IMR-90 (cell line): ENCODE measurements at regions not wholly inside any gene's neighbourhood (a gene's known extent, or its start where the extent isn't known, plus 50 kb on each side); places are given as distances from the start of the nearest gene placed in this dataset.

Experiments
- ATAC-seq: fragments of 200-7000 bp; cut with Tn5 transposase; 2 replicates; pipeline ENCODE4 v1.9.1; 2020; ENCODE audit warnings: low read depth, mild to moderate bottlenecking, moderate library complexity
- BruUV-seq: library from RNA; stranded (reverse); fragments of 400-500 nt; replicated peaks from 2 replicates; lab custom pipeline; 2021; lab: Mats Ljungman, UMichigan
- CTCF ChIA-PET: fragments of 300-600 bp; formaldehyde crosslinking; extraction: SDS; loops from one replicate; lab custom pipeline; 2021; ENCODE audit warnings: antibody characterized with exemption; lab: Yijun Ruan, JAX
- POLR2A ChIA-PET: fragments of 300-600 bp; sonication (Branson Sonifier 250); formaldehyde crosslinking; loops from one replicate; lab custom pipeline; 2022; ENCODE audit warnings: antibody characterized with exemption; ENCODE audit not compliant: unreplicated experiment; lab: Charles Lee
- DNase-seq: peaks from one replicate; pipeline ENCODE4 v3.0.0; 2013
- H2AFZ ChIP-seq: replicated peaks from 2 replicates; pipeline ENCODE3; 2013; ENCODE audit warnings: low read length, mild to moderate bottlenecking; ENCODE audit not compliant: poor library complexity
- H2AK5ac ChIP-seq: 2 replicates; pipeline ENCODE4 v1.6.1; 2013; ENCODE audit warnings: low read depth, low read length, inconsistent platforms
- H2AK9ac ChIP-seq: replicated peaks from 2 replicates; pipeline ENCODE3; 2013; ENCODE audit warnings: mild to moderate bottlenecking, low read depth, low read length, moderate library complexity; ENCODE audit not compliant: poor library complexity
- H2BK120ac ChIP-seq: 2 replicates; pipeline ENCODE4 v1.6.1; 2013; ENCODE audit warnings: low read depth, low read length, inconsistent platforms
- H2BK15ac ChIP-seq: 3 replicates; pipeline ENCODE4 v1.6.1; 2013; ENCODE audit warnings: low read depth, low read length, inconsistent platforms
- H2BK20ac ChIP-seq: 2 replicates; pipeline ENCODE4 v1.6.1; 2013; ENCODE audit warnings: low read depth, mild to moderate bottlenecking, inconsistent platforms, low read length, moderate library complexity
- H2BK5ac ChIP-seq: 2 replicates; pipeline ENCODE4 v1.6.1; 2013; ENCODE audit warnings: mild to moderate bottlenecking, low read depth, low read length, inconsistent platforms; ENCODE audit not compliant: poor library complexity, severe bottlenecking
- H3K14ac ChIP-seq: replicated peaks from 2 replicates; pipeline ENCODE4 v1.6.1; 2013; ENCODE audit warnings: low read depth, low read length, inconsistent platforms
- H3K18ac ChIP-seq: 2 replicates; pipeline ENCODE4 v1.6.1; 2013; ENCODE audit warnings: low read depth, low read length, control low read depth
- H3K23ac ChIP-seq: 2 replicates; pipeline ENCODE4 v1.6.1; 2013; ENCODE audit warnings: low read depth, low read length, inconsistent platforms
- H3K27ac ChIP-seq: 2 replicates; pipeline ENCODE4 v1.5.1; 2013; ENCODE audit warnings: mild to moderate bottlenecking, control low read depth, low read length; ENCODE audit not compliant: insufficient read depth
- H3K27me3 ChIP-seq: 2 replicates; pipeline ENCODE4 v1.6.1; 2013; ENCODE audit warnings: low read length; ENCODE audit not compliant: control insufficient read depth, insufficient read depth
- H3K36me3 ChIP-seq: 2 replicates; pipeline ENCODE4 v1.6.1; 2013; ENCODE audit warnings: low read length, mixed read lengths; ENCODE audit not compliant: control insufficient read depth, insufficient read depth
- H3K4ac ChIP-seq: 2 replicates; pipeline ENCODE4 v1.6.1; 2013; ENCODE audit warnings: low read depth, low read length, inconsistent platforms
- H3K4me1 ChIP-seq: 2 replicates; pipeline ENCODE4 v1.6.1; 2013; ENCODE audit warnings: low read length, mixed read lengths; ENCODE audit not compliant: control insufficient read depth, insufficient read depth
- H3K4me2 ChIP-seq: 2 replicates; pipeline ENCODE4 v1.6.1; 2013; ENCODE audit warnings: low read depth, mild to moderate bottlenecking, control low read depth, low read length, moderate library complexity
- H3K4me3 ChIP-seq: 2 replicates; pipeline ENCODE4 v1.5.1; 2013; ENCODE audit warnings: low read depth, mild to moderate bottlenecking, control low read depth, low read length, moderate library complexity; ENCODE audit not compliant: insufficient read depth
- H3K56ac ChIP-seq: 2 replicates; pipeline ENCODE4 v1.6.1; 2013; ENCODE audit warnings: low read length, inconsistent platforms; ENCODE audit not compliant: insufficient read depth; ENCODE audit errors: extremely low read depth
- H3K79me1 ChIP-seq, 2 experiments: 2 replicates each; pipeline ENCODE4 v1.6.1; 2013; ENCODE audit warnings: low read length in 2 of 2, inconsistent platforms in 1 of 2, low read depth in 1 of 2
- H3K9ac ChIP-seq: 2 replicates; pipeline ENCODE4 v1.6.1; 2013; ENCODE audit warnings: low read depth, low read length, control low read depth
- H3K9me1 ChIP-seq: 2 replicates; pipeline ENCODE4 v1.6.1; 2013; ENCODE audit warnings: low read length, inconsistent platforms; ENCODE audit not compliant: insufficient read depth
- H3K9me3 ChIP-seq: 2 replicates; pipeline ENCODE4 v1.6.1; 2013; ENCODE audit warnings: low read length; ENCODE audit not compliant: control insufficient read depth, insufficient read depth
- H4K20me1 ChIP-seq: 2 replicates; pipeline ENCODE4 v1.6.1; 2013; ENCODE audit warnings: low read length, inconsistent platforms; ENCODE audit not compliant: insufficient read depth
- H4K5ac ChIP-seq: 2 replicates; pipeline ENCODE4 v1.6.1; 2013; ENCODE audit warnings: mild to moderate bottlenecking, low read depth, low read length, control low read depth
- H4K8ac ChIP-seq, 2 experiments: 2 replicates each; pipeline ENCODE4 v1.6.1; 2013; ENCODE audit warnings: low read depth in 2 of 2, low read length in 2 of 2, control low read depth in 1 of 2, inconsistent platforms in 1 of 2
- H4K91ac ChIP-seq: 2 replicates; pipeline ENCODE4 v1.6.1; 2013; ENCODE audit warnings: low read depth, low read length, inconsistent platforms; ENCODE audit not compliant: insufficient read depth
- BHLHE40 ChIP-seq: fragments of 150-350 bp; IDR thresholded peaks from 2 replicates; pipeline ENCODE4 v1.6.1; 2016; ENCODE audit warnings: mild to moderate bottlenecking, low read depth, low read length
- CEBPB ChIP-seq: IDR thresholded peaks from 2 replicates; pipeline ENCODE4 v1.6.1; 2012; ENCODE audit warnings: low read depth, low read length, improper control_type of control experiment
- CHD1 ChIP-seq: IDR thresholded peaks from 2 replicates; pipeline ENCODE4 v1.6.1; 2012; ENCODE audit warnings: low read depth, low read length, improper control_type of control experiment
- FOS ChIP-seq: fragments of 150-350 bp; IDR thresholded peaks from 2 replicates; pipeline ENCODE4 v1.6.1; 2016; ENCODE audit warnings: low read depth, low read length
- MAFK ChIP-seq: IDR thresholded peaks from 2 replicates; pipeline ENCODE4 v1.6.1; 2012; ENCODE audit warnings: low read depth, low read length, improper control_type of control experiment
- MAZ ChIP-seq: IDR thresholded peaks from 2 replicates; pipeline ENCODE4 v1.6.1; 2012; ENCODE audit warnings: low read depth, mild to moderate bottlenecking, low read length, improper control_type of control experiment, moderate library complexity, borderline replicate concordance
- MXI1 ChIP-seq: IDR thresholded peaks from 2 replicates; pipeline ENCODE4 v1.6.1; 2012; ENCODE audit warnings: low read depth, mild to moderate bottlenecking, low read length, moderate library complexity, borderline replicate concordance
- POLR2A ChIP-seq: IDR thresholded peaks from 2 replicates; pipeline ENCODE4 v1.6.1; 2012; ENCODE audit warnings: mild to moderate bottlenecking, low read depth, low read length
- RAD21 ChIP-seq: IDR thresholded peaks from 2 replicates; pipeline ENCODE4 v1.6.1; 2012; ENCODE audit warnings: low read length, improper control_type of control experiment
- RFX5 ChIP-seq: IDR thresholded peaks from 2 replicates; pipeline ENCODE4 v1.8.0; 2012; ENCODE audit warnings: low read depth, mild to moderate bottlenecking, low read length, moderate library complexity
- WGBS, 2 experiments: methylation state at CpG; one replicate each; pipeline versions ENCODE4 v1.1.5 to v1.1.7; 2013; ENCODE audit warnings: missing lambda C conversion rate in 2 of 2; ENCODE audit not compliant: insufficient read length in 1 of 2; ENCODE audit errors: extremely low coverage in 2 of 2; 5-methylcytosine and 5-hydroxymethylcytosine counted together
- dilution Hi-C: fragments of 300-500 bp; cut with HindIII; formaldehyde crosslinking; loops from one replicate; pipeline ENCODE4 v1.14.3; 2018; ENCODE audit warnings: low sequenced_read_pairs; ENCODE audit not compliant: unreplicated experiment
- in situ Hi-C: fragments of 300-500 bp; cut with MboI; formaldehyde crosslinking; loops from 3 replicates; pipeline ENCODE4 v1.14.3; 2019; ENCODE audit warnings: low sequenced_read_pairs, inconsistent platforms, mixed read lengths
- intact Hi-C: fragments of 100-400 bp; cut with micrococcal nuclease; formaldehyde crosslinking; loops from 2 replicates; pipeline ENCODE4 v1.10.0; 2022
- TF ChIP-seq, protein P1 (sequence below): fragments of 150-350 bp; IDR thresholded peaks from 2 replicates; pipeline ENCODE4 v1.6.1; 2017; ENCODE audit warnings: mild to moderate bottlenecking, antibody characterized with exemption, low read length, low read depth
- TF ChIP-seq, protein P2 (sequence below): conservative IDR thresholded peaks from 2 replicates; pipeline ENCODE4 v1.5.1; 2012; ENCODE audit warnings: mild to moderate bottlenecking, low read depth, low read length, improper control_type of control experiment

DNA sequence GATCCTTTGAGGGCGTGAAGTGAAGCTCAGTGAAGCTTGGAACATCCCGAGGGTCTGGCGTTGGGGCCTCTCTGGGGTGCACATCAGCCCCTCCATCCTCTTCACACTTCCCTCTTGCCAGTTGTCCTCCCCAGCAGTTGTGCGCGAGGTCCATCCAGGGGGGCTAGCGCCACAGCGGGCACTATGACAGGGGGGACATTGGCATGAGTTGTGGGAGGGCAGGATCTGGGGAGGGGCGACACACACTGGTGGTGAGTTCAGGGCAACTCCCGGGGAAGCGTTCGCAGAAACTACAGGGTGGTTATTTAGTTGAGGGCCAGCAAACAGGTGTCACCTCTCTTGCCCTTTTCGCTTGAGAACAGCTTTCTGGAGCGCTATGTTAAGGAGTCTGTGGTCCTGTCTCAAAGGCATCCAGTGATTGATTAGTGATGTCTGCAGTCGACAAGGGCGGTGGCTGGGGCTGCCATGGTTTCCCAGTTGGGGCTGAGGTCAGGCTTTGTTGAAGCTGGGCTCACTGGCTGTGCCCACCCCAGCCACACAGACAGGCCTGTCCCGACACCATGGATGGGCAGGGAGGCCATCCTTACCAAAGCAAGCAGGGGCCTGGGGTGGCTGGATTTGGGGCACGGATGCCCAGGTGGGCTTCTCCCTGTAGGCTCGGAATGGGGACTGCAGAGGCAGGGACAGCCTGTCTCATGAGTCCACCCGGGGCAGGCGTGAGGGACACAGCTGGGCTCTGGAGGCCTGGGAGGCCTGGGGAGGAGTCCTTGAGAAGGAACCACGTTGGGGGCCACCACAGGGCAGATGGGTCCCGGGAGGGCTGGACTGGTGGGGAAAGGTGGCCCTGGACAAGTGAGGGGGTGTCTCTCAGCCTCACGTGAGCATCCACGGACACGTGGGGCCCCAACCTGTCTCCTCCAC, 59.4 kb downstream of the UNCX start:
- dilution Hi-C loops: no loop called here
- Histone ChIP-seq H3K27me3 (peaks cover 75% of the 10 kb centered on the region), H3K9me3 (no peaks in the 10 kb centered on the region), H2BK120ac (no peak overlapping the region), H4K20me1 (no peaks in the 10 kb centered on the region), H3K14ac (no peak overlapping the region), H2BK20ac (no peak overlapping the region), H3K9me1 (no peaks in the 10 kb centered on the region), H3K23ac (no peak overlapping the region), H3K18ac (no peak overlapping the region), H4K8ac (no peak overlapping the region), H2AK5ac (no peak overlapping the region), H2BK5ac (no peak overlapping the region), H3K4me1 (no peaks in the 10 kb centered on the region; the same call in 1 of the 2 replicates), H3K56ac (no peak overlapping the region), H2AK9ac (peak overlapping the region; percentile 28), H3K4me2 (no peak overlapping the region), H4K91ac (no peak overlapping the region), H3K79me1 (no peaks in the 10 kb centered on the region), H3K36me3 (no peaks in the 10 kb centered on the region), H3K27ac (no peak overlapping the region), H4K5ac (no peak overlapping the region), H3K4ac (no peak overlapping the region), H2AFZ (no peak overlapping the region), H2BK15ac (no peak overlapping the region), H3K9ac (no peak overlapping the region), H3K4me3 (no peak overlapping the region)
- ChIA-PET POLR2A (no interaction called here), CTCF (no interaction called here)
- TF ChIP-seq MXI1 (no peak), CHD1 (no peak), RAD21 (no peak), MAZ (no peak), CEBPB (no peak), RFX5 (no peak), POLR2A (no peak), FOS (no peak), BHLHE40 (no peak), MAFK (no peak)
- TF ChIP-seq, protein P1, sequence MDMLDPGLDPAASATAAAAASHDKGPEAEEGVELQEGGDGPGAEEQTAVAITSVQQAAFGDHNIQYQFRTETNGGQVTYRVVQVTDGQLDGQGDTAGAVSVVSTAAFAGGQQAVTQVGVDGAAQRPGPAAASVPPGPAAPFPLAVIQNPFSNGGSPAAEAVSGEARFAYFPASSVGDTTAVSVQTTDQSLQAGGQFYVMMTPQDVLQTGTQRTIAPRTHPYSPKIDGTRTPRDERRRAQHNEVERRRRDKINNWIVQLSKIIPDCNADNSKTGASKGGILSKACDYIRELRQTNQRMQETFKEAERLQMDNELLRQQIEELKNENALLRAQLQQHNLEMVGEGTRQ: no peak
- TF ChIP-seq, protein P2, sequence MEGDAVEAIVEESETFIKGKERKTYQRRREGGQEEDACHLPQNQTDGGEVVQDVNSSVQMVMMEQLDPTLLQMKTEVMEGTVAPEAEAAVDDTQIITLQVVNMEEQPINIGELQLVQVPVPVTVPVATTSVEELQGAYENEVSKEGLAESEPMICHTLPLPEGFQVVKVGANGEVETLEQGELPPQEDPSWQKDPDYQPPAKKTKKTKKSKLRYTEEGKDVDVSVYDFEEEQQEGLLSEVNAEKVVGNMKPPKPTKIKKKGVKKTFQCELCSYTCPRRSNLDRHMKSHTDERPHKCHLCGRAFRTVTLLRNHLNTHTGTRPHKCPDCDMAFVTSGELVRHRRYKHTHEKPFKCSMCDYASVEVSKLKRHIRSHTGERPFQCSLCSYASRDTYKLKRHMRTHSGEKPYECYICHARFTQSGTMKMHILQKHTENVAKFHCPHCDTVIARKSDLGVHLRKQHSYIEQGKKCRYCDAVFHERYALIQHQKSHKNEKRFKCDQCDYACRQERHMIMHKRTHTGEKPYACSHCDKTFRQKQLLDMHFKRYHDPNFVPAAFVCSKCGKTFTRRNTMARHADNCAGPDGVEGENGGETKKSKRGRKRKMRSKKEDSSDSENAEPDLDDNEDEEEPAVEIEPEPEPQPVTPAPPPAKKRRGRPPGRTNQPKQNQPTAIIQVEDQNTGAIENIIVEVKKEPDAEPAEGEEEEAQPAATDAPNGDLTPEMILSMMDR: no peak
- in situ Hi-C loops: no loop called here
- intact Hi-C loops: no loop called here
- no TSS peak for BruUV-seq
- ATAC-seq (no peak), DNase-seq (no peak)
- 77% methylated on average over 4 of the region's 25 CpGs; no CpG with 5 or more reads in 1 of the 2 experiments for WGBS, 2 experiments
